HG02678 (cell line): ENCODE measurements at regions not wholly inside any gene's neighbourhood (a gene's known extent, or its start where the extent isn't known, plus 50 kb on each side); places are given as distances from the start of the nearest gene placed in this dataset.
"Not testable (repeated sequence)": the region's sequence is repeated elsewhere in the genome, so short reads cannot be mapped to it uniquely, and the experiment has no call there.

Source experiments
- ATAC-seq: cut with Tn5 transposase; IDR thresholded peaks from one replicate; pipeline ENCODE4 v1.9.1; 2021; ENCODE audit warnings: mild to moderate bottlenecking, moderate library complexity; ENCODE audit not compliant: unreplicated experiment

GRCh38 chr13:42396901-42397655 is 125.1 kb downstream of the AKAP11 start:
- no peak for ATAC-seq

- ATAC-seq = no peak
These were observed 126.6 kb downstream of the AKAP11 start for GRCh38 chr13:42398533-42398932.

- ATAC-seq = no peak
These were observed 128.4 kb downstream of the AKAP11 start for GRCh38 chr13:42400188-42400833.

- no peak for ATAC-seq
These were observed 129.4 kb downstream of the AKAP11 start for GRCh38 chr13:42401376-42401775.

GRCh38 chr13:42405665-42406390 is 133.9 kb downstream of the AKAP11 start:
- ATAC-seq = peak; percentile 68

GRCh38 chr13:42409075-42409474 is 137.1 kb downstream of the AKAP11 start:
- ATAC-seq = no peak

GRCh38 chr13:42409551-42409950 is 137.6 kb downstream of the AKAP11 start:
- no peak for ATAC-seq

- no peak for ATAC-seq
These were observed 141.0 kb downstream of the AKAP11 start for GRCh38 chr13:42412812-42413483.

GRCh38 chr13:42413484-42413815 is 141.5 kb downstream of the AKAP11 start:
- ATAC-seq = no peak

GRCh38 chr13:42417626-42418025 is 145.7 kb downstream of the AKAP11 start:
- ATAC-seq = no peak

GRCh38 chr13:42418184-42418583 is 146.2 kb downstream of the AKAP11 start:
- ATAC-seq = no peak

- ATAC-seq = peak; percentile 96
These were observed 148.4 kb downstream of the AKAP11 start for GRCh38 chr13:42420304-42420703.

GRCh38 chr13:42422681-42423080 is 150.7 kb downstream of the AKAP11 start:
- no peak for ATAC-seq

GRCh38 chr13:42424182-42424581 is 149.8 kb upstream of the TNFSF11 start:
- ATAC-seq = no peak

- ATAC-seq = no peak
These were observed 128.6 kb upstream of the TNFSF11 start for GRCh38 chr13:42445354-42445753.

- not testable (repeated sequence) for ATAC-seq
These were observed 127.4 kb upstream of the TNFSF11 start for GRCh38 chr13:42446597-42446996.

GRCh38 chr13:42453091-42453645 is 120.8 kb upstream of the TNFSF11 start:
- no peak for ATAC-seq

GRCh38 chr13:42454749-42455148 is 119.2 kb upstream of the TNFSF11 start:
- no peak for ATAC-seq

- no peak for ATAC-seq
These were observed 115.8 kb upstream of the TNFSF11 start for GRCh38 chr13:42458193-42458592.

GRCh38 chr13:42466123-42466522 is 107.8 kb upstream of the TNFSF11 start:
- ATAC-seq = no peak

- ATAC-seq = no peak
These were observed 107.3 kb upstream of the TNFSF11 start for GRCh38 chr13:42466609-42467008.
